ENCODE measurements at regions not wholly inside any gene's neighbourhood (a gene's known extent, or its start where the extent isn't known, plus 50 kb on each side); places are given as distances from the start of the nearest gene placed in this dataset.

DNA sequence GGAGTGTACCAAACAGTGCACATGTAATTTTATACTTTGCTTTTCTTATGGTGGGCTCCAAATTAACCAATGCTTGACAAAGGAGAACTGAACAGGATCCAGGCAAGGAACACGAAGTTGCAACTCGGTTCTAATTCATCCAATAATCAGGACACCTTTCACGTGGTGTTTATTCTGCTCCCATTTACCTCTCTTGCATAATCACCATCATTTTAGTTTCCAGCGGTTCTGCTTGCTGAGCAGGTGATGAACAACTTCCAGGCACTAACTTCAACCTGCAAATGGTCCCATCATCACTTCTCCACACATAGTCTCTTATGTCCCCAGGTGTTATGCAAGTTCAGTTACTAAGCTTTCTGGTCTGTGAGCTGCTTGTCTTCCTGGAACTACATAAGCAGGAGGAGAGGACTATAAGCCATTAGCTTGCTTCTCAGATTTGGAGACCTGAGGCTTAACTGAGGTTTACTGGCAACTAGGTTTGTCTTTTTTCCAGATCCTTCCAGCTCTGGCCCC lies 326.8 kb upstream of the SLC30A5 start:
- TF ChIP-seq, protein P1, sequence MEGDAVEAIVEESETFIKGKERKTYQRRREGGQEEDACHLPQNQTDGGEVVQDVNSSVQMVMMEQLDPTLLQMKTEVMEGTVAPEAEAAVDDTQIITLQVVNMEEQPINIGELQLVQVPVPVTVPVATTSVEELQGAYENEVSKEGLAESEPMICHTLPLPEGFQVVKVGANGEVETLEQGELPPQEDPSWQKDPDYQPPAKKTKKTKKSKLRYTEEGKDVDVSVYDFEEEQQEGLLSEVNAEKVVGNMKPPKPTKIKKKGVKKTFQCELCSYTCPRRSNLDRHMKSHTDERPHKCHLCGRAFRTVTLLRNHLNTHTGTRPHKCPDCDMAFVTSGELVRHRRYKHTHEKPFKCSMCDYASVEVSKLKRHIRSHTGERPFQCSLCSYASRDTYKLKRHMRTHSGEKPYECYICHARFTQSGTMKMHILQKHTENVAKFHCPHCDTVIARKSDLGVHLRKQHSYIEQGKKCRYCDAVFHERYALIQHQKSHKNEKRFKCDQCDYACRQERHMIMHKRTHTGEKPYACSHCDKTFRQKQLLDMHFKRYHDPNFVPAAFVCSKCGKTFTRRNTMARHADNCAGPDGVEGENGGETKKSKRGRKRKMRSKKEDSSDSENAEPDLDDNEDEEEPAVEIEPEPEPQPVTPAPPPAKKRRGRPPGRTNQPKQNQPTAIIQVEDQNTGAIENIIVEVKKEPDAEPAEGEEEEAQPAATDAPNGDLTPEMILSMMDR (IDR thresholded peaks at IDR 0.05; ENCODE audit: borderline replicate concordance, extremely low read depth, low read length, poor library complexity, severe bottlenecking) = no peak
- TF ChIP-seq EZH2 (IDR thresholded peaks at IDR 0.05; ENCODE audit: borderline replicate concordance, low read depth, low read length, severe bottlenecking) = no peak

All from DND-41 (cell line).